Suppressor macrophage treated with lipopolysaccharide for 4 hours (primary cell): ENCODE measurements at regions not wholly inside any gene's neighbourhood (a gene's known extent, or its start where the extent isn't known, plus 50 kb on each side); places are given as distances from the start of the nearest gene placed in this dataset.

Experiments used
- DNase-seq: peaks from one replicate; pipeline ENCODE4 v3.0.0-alpha.2; 2020

- DNase-seq = peak; percentile 16
Measured at GRCh38 chr1:232474826-232475225, 155.1 kb downstream of the SIPA1L2 start.

GRCh38 chr1:232473900-232474299 is 156.0 kb downstream of the SIPA1L2 start:
- DNase-seq = no peak

GRCh38 chr1:232473324-232473723 is 156.6 kb downstream of the SIPA1L2 start:
- no peak for DNase-seq

GRCh38 chr1:232472485-232473041 is 157.4 kb downstream of the SIPA1L2 start:
- DNase-seq = no peak

- DNase-seq = peak; percentile 34
Measured at GRCh38 chr1:232471250-232471649, 158.7 kb downstream of the SIPA1L2 start.

- DNase-seq = no peak
Measured at GRCh38 chr1:232470711-232471110, 159.2 kb downstream of the SIPA1L2 start.

- no peak for DNase-seq
Measured at GRCh38 chr1:232468249-232468648, 161.7 kb downstream of the SIPA1L2 start.

- DNase-seq = no peak
Measured at GRCh38 chr1:232467073-232467760, 162.7 kb downstream of the SIPA1L2 start.

- no peak for DNase-seq
Measured at GRCh38 chr1:232464325-232464724, 165.6 kb downstream of the SIPA1L2 start.

- no peak for DNase-seq
Measured at GRCh38 chr1:232463225-232463624, 166.7 kb downstream of the SIPA1L2 start.

- DNase-seq = no peak
Measured at GRCh38 chr1:232462213-232462612, 167.7 kb downstream of the SIPA1L2 start.

GRCh38 chr1:232459826-232460225 is 170.1 kb downstream of the SIPA1L2 start:
- no peak for DNase-seq

GRCh38 chr1:232459087-232459486 is 170.8 kb downstream of the SIPA1L2 start:
- DNase-seq = no peak

GRCh38 chr1:232457595-232457994 is 172.3 kb downstream of the SIPA1L2 start:
- DNase-seq = peak; percentile 75

GRCh38 chr1:232456714-232457113 is 173.2 kb downstream of the SIPA1L2 start:
- peak; percentile 12 for DNase-seq

GRCh38 chr1:232454227-232454886 is 175.6 kb downstream of the SIPA1L2 start:
- no peak for DNase-seq

GRCh38 chr1:232452736-232453440 is 177.0 kb downstream of the SIPA1L2 start:
- peak; percentile 52 for DNase-seq

GRCh38 chr1:232452117-232452516 is 177.8 kb downstream of the SIPA1L2 start:
- peak; percentile 31 for DNase-seq

- DNase-seq = no peak
Measured at GRCh38 chr1:232451506-232451905, 178.4 kb downstream of the SIPA1L2 start.

GRCh38 chr1:232450615-232451014 is 179.3 kb downstream of the SIPA1L2 start:
- DNase-seq = no peak

- no peak for DNase-seq
Measured at GRCh38 chr1:232447125-232447524, 182.8 kb downstream of the SIPA1L2 start.

- no peak for DNase-seq
Measured at GRCh38 chr1:232445361-232446106, 184.4 kb downstream of the SIPA1L2 start.

- DNase-seq = no peak
Measured at GRCh38 chr1:232443372-232443771, 186.6 kb downstream of the SIPA1L2 start.
